Esophagus muscularis mucosa (tissue), 4 donors: ENCODE measurements at regions not wholly inside any gene's neighbourhood (a gene's known extent, or its start where the extent isn't known, plus 50 kb on each side); places are given as distances from the start of the nearest gene placed in this dataset.

Experiments
- DNase-seq: peaks from one replicate; pipeline ENCODE4 v3.0.0-alpha.2; 2017; ENCODE audit errors: extremely low spot score
- H3K27ac ChIP-seq, 4 donors: fragments of 200-600 bp; sonication (generic); replicated peaks in 1 of 4; 1 replicate in 3 of 4; 2 replicates in 1 of 4; pipeline ENCODE4 v1.5.1; 2016 to 2019; ENCODE audit warnings: mild to moderate bottlenecking in 1 of 4
- H3K27me3 ChIP-seq, 4 donors: fragments of 200-600 bp; sonication (generic); one replicate each; pipeline versions ENCODE4 v1.5.1 to v1.6.0; 2016 to 2019
- H3K36me3 ChIP-seq, 4 donors: fragments of 200-600 bp; sonication (generic); one replicate each; pipeline ENCODE4 v1.5.1; 2016 to 2019
- H3K4me1 ChIP-seq, 4 donors: fragments of 200-600 bp; sonication (generic); one replicate each; pipeline ENCODE4 v1.5.1; 2016 to 2019
- H3K4me3 ChIP-seq, 4 donors: fragments of 200-600 bp; sonication (generic); 1 replicate in 2 of 4; 2 replicates in 2 of 4; pipeline ENCODE4 v1.5.1; 2016 to 2019; ENCODE audit warnings: mild to moderate bottlenecking in 4 of 4, moderate library complexity in 1 of 4
- H3K9me3 ChIP-seq, 4 donors: fragments of 200-600 bp; sonication (generic); 1 replicate in 3 of 4; 2 replicates in 1 of 4; pipeline ENCODE4 v1.5.1; 2016 to 2019
- CTCF ChIP-seq, 3 experiments: fragments of 200-600 bp in 2 of 3; fragments of 450-650 bp in 1 of 3; sonication (generic) in 2 of 3; IDR thresholded peaks; one replicate each; pipeline ENCODE4 v1.5.1; 2017 to 2019; ENCODE audit warnings: antibody characterized with exemption in 3 of 3, mild to moderate bottlenecking in 2 of 3, moderate library complexity in 1 of 3
- EP300 ChIP-seq: sonication (generic); formaldehyde crosslinking; IDR thresholded peaks from one replicate; pipeline ENCODE4 v1.6.1; 2017; ENCODE audit warnings: antibody characterized with exemption
- POLR2A ChIP-seq: fragments of 450-650 bp; IDR thresholded peaks from one replicate; pipeline ENCODE4 v1.6.1; 2017; ENCODE audit warnings: antibody characterized with exemption, moderate library complexity, mild to moderate bottlenecking, low read depth
- POLR2AphosphoS5 ChIP-seq, 2 donors: sonication (generic); formaldehyde crosslinking; IDR thresholded peaks; one replicate each; pipeline ENCODE4 v1.6.1; 2017; ENCODE audit warnings: antibody characterized with exemption in 2 of 2
- WGBS: methylation state at CpG from one replicate; pipeline ENCODE4 v1.1.5; 2018; 5-methylcytosine and 5-hydroxymethylcytosine counted together
- intact Hi-C: fragments of 100-400 bp; cut with DNase I; formaldehyde crosslinking; loops from one replicate; pipeline ENCODE4 v1.15.1; 2023

GRCh38 chr5:155908543-155908942, 418.4 kb upstream of the SGCD start:
- no peak overlapping the region for H3K4me3 ChIP-seq
- no peaks in the 10 kb centered on the region for H3K27me3 ChIP-seq
- no peak for TF ChIP-seq CTCF (IDR thresholded peaks at IDR 0.05)
- no peak for TF ChIP-seq POLR2A
- no peak for TF ChIP-seq POLR2AphosphoS5 (IDR thresholded peaks at IDR 0.05)
- TF ChIP-seq EP300: no peak
- WGBS: 99% methylated on average over 5 of the region's 5 CpGs
- no peak overlapping the region for H3K27ac ChIP-seq
- DNase-seq: no peak
- no peaks in the 10 kb centered on the region for H3K4me1 ChIP-seq
- intact Hi-C loops: no loop called here
- H3K9me3 ChIP-seq: no peaks in the 10 kb centered on the region
- no peaks in the 10 kb centered on the region for H3K36me3 ChIP-seq

- Histone ChIP-seq H3K27ac (no peak overlapping the region), H3K36me3 (no peaks in the 10 kb centered on the region), H3K9me3 (no peaks in the 10 kb centered on the region), H3K4me1 (no peaks in the 10 kb centered on the region), H3K4me3 (no peak overlapping the region), H3K27me3 (no peaks in the 10 kb centered on the region)
- intact Hi-C loops: no loop called here
- no peak for TF ChIP-seq POLR2AphosphoS5 (IDR thresholded peaks at IDR 0.05)
- no peak for TF ChIP-seq CTCF (IDR thresholded peaks at IDR 0.05)
- no peak for TF ChIP-seq EP300
- no peak for TF ChIP-seq POLR2A
- 92% methylated on average over 5 of the region's 5 CpGs for WGBS
- DNase-seq: no peak
Observed at GRCh38 chr5:155912291-155912690, 414.7 kb upstream of the SGCD start.

GRCh38 chr5:155914766-155915165, 412.2 kb upstream of the SGCD start:
- Histone ChIP-seq H3K9me3 (no peaks in the 10 kb centered on the region), H3K4me3 (no peak overlapping the region), H3K4me1 (peaks cover 0 to 9% (median 0%) of the 10 kb centered on the region in 4 donors), H3K36me3 (no peaks in the 10 kb centered on the region), H3K27ac (no peak overlapping the region), H3K27me3 (no peaks in the 10 kb centered on the region)
- no peak for DNase-seq
- intact Hi-C loops: no loop called here
- TF ChIP-seq EP300: no peak
- no peak for TF ChIP-seq POLR2AphosphoS5 (IDR thresholded peaks at IDR 0.05)
- TF ChIP-seq CTCF (IDR thresholded peaks at IDR 0.05): no peak
- no peak for TF ChIP-seq POLR2A

GRCh38 chr5:155915601-155916000, 411.4 kb upstream of the SGCD start:
- 58% methylated on average over 3 of the region's 3 CpGs for WGBS
- intact Hi-C loops: no loop called here
- H3K27ac ChIP-seq: no peak overlapping the region

More at GRCh38 chr5:155915601-155916000, 411.4 kb upstream of the SGCD start:
- no peak for TF ChIP-seq EP300
- no peak for TF ChIP-seq POLR2AphosphoS5 (IDR thresholded peaks at IDR 0.05)
- TF ChIP-seq POLR2A: no peak
- no peak for TF ChIP-seq CTCF (IDR thresholded peaks at IDR 0.05)
- H3K9me3 ChIP-seq: no peaks in the 10 kb centered on the region
- no peak for DNase-seq
- no peak overlapping the region for H3K4me3 ChIP-seq
- peaks cover 0 to 9% (median 0%) of the 10 kb centered on the region in 4 donors for H3K4me1 ChIP-seq
- no peaks in the 10 kb centered on the region for H3K27me3 ChIP-seq
- no peaks in the 10 kb centered on the region for H3K36me3 ChIP-seq
